Sigmoid colon (tissue), 4 donors: ENCODE measurements at regions not wholly inside any gene's neighbourhood (a gene's known extent, or its start where the extent isn't known, plus 50 kb on each side); places are given as distances from the start of the nearest gene placed in this dataset.

Experiments
- POLR2A ChIP-seq, 2 donors: fragments of 450-650 bp; IDR thresholded peaks; one replicate each; pipeline ENCODE4 v1.6.1; 2016; ENCODE audit warnings: antibody characterized with exemption in 2 of 2, mild to moderate bottlenecking in 2 of 2, moderate library complexity in 2 of 2
- POLR2AphosphoS5 ChIP-seq, 4 donors: sonication (generic); formaldehyde crosslinking; IDR thresholded peaks; one replicate each; pipeline ENCODE4 v1.6.1; 2017; ENCODE audit warnings: antibody characterized with exemption in 4 of 4
- TF ChIP-seq, protein P1 (sequence below), 4 experiments: fragments of 450-650 bp in 3 of 4; fragments of 200-600 bp in 1 of 4; IDR thresholded peaks; one replicate each; pipeline ENCODE4 v1.5.1; 2016 to 2019; ENCODE audit warnings: antibody characterized with exemption in 4 of 4, mild to moderate bottlenecking in 3 of 4, moderate library complexity in 2 of 4

DNA sequence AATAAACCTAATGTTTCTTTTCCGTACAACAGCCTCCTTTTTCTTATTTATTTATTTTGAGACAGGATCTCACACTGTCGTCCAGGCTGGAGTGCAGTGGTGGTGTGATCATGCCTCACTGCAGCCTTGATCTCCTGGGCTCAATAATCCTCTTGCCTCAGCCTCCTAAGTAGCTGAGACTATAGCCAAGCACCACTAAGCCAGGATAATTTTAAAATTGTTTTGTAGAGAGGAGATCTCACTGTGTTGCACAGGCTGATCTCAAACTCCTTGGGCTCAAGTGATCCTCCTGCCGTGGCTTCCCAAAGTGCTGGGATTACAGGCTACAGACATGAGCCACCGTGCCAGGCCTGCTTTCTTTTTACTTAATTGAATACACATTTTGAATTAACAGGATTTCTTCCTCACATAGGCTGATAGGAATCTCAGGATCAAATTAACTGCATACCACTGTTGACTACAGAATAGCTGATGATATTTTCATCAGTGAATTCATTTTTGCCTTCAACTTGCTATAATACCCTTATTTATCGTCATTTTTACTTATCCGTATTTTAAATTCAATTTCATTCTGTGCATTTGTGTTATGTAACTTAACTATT is 2010.5 kb downstream of the NCAM2 start:
- TF ChIP-seq, protein P1, sequence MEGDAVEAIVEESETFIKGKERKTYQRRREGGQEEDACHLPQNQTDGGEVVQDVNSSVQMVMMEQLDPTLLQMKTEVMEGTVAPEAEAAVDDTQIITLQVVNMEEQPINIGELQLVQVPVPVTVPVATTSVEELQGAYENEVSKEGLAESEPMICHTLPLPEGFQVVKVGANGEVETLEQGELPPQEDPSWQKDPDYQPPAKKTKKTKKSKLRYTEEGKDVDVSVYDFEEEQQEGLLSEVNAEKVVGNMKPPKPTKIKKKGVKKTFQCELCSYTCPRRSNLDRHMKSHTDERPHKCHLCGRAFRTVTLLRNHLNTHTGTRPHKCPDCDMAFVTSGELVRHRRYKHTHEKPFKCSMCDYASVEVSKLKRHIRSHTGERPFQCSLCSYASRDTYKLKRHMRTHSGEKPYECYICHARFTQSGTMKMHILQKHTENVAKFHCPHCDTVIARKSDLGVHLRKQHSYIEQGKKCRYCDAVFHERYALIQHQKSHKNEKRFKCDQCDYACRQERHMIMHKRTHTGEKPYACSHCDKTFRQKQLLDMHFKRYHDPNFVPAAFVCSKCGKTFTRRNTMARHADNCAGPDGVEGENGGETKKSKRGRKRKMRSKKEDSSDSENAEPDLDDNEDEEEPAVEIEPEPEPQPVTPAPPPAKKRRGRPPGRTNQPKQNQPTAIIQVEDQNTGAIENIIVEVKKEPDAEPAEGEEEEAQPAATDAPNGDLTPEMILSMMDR (IDR thresholded peaks at IDR 0.05), result no peak
- TF ChIP-seq POLR2AphosphoS5 (IDR thresholded peaks at IDR 0.05) (no peak), POLR2A (IDR thresholded peaks at IDR 0.05) (no peak)
